HEK293T (cell line): ENCODE measurements at regions not wholly inside any gene's neighbourhood (a gene's known extent, or its start where the extent isn't known, plus 50 kb on each side); places are given as distances from the start of the nearest gene placed in this dataset.

ENCODE experiments used
- ARNT ChIP-seq: fragments of 450-650 bp; IDR thresholded peaks from 2 replicates; pipeline ENCODE4 v1.6.1; 2017; ENCODE audit warnings: mild to moderate bottlenecking
- CTBP1 ChIP-seq: fragments of 450-650 bp; IDR thresholded peaks from 2 replicates; pipeline ENCODE4 v1.6.1; 2016; ENCODE audit warnings: borderline replicate concordance
- FOXA1 ChIP-seq: fragments of 450-650 bp; IDR thresholded peaks from 2 replicates; pipeline ENCODE4 v1.6.1; 2016; ENCODE audit warnings: mild to moderate bottlenecking
- FOXK2 ChIP-seq: fragments of 450-650 bp; IDR thresholded peaks from 2 replicates; pipeline ENCODE4 v1.6.1; 2016; ENCODE audit warnings: mild to moderate bottlenecking
- FOXM1 ChIP-seq: fragments of 450-650 bp; IDR thresholded peaks from 2 replicates; pipeline ENCODE4 v1.6.1; 2017; ENCODE audit warnings: mild to moderate bottlenecking, borderline replicate concordance
- NFRKB ChIP-seq: fragments of 450-650 bp; IDR thresholded peaks from 2 replicates; pipeline ENCODE4 v1.6.1; 2016; ENCODE audit warnings: mild to moderate bottlenecking, moderate library complexity
- SP1 ChIP-seq: fragments of 450-650 bp; IDR thresholded peaks from 2 replicates; pipeline ENCODE4 v1.6.1; 2017
- SUZ12 ChIP-seq: fragments of 450-650 bp; IDR thresholded peaks from 2 replicates; pipeline ENCODE4 v1.6.1; 2016; ENCODE audit warnings: mild to moderate bottlenecking
- ZNF384 ChIP-seq: fragments of 450-650 bp; IDR thresholded peaks from 2 replicates; pipeline ENCODE4 v1.6.1; 2016
- TF ChIP-seq, protein P1 (sequence below): fragments of 450-650 bp; IDR thresholded peaks from 2 replicates; pipeline ENCODE4 v1.6.1; 2016

DNA sequence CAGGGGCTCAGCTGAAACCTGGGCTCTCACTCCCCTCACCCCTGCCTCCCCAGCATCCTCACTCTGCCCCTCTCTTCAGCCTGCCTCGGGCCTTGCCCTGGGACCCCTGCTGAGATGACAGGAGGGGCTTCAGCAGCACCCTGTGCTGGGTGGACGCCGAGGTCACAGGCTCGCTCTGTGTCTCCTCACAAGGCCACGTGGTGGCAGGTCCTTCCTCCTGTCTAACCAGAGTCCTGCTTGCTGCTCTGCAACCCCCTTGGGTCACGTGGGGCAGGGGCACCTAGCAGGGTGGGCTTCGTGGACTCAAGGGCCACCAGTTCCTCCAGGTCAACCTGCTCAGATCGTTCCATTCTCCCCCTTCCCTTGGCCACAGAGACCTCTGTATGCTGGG is 90.4 kb downstream of the TMEM121 start:
- TF ChIP-seq FOXK2 (no peak), FOXA1 (no peak), SUZ12 (no peak), ZNF384 (no peak), FOXM1 (no peak), NFRKB (no peak), SP1 (no peak), ARNT (no peak), CTBP1 (no peak)
- TF ChIP-seq, protein P1, sequence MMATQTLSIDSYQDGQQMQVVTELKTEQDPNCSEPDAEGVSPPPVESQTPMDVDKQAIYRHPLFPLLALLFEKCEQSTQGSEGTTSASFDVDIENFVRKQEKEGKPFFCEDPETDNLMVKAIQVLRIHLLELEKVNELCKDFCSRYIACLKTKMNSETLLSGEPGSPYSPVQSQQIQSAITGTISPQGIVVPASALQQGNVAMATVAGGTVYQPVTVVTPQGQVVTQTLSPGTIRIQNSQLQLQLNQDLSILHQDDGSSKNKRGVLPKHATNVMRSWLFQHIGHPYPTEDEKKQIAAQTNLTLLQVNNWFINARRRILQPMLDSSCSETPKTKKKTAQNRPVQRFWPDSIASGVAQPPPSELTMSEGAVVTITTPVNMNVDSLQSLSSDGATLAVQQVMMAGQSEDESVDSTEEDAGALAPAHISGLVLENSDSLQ = no peak
